Central memory CD8-positive, alpha-beta T cell (primary cell): ENCODE measurements at regions not wholly inside any gene's neighbourhood (a gene's known extent, or its start where the extent isn't known, plus 50 kb on each side); places are given as distances from the start of the nearest gene placed in this dataset.
"Not testable (repeated sequence)": the region's sequence is repeated elsewhere in the genome, so short reads cannot be mapped to it uniquely, and the experiment has no call there.

ENCODE experiments used
- ATAC-seq: fragments of 150-1000 bp; cut with Tn5 transposase; replicated peaks from 2 replicates; pipeline ENCODE4 v1.10.0; 2022; ENCODE audit warnings: mild to moderate bottlenecking, moderate FRiP score, moderate number of reproducible peaks; ENCODE audit not compliant: poor library complexity, severe bottlenecking; ENCODE audit errors: extremely low read depth
- DNase-seq, 2 donors: peaks; one replicate each; pipeline ENCODE4 v3.0.0; 2021; ENCODE audit warnings: low spot score in 2 of 2
- H3K27ac Mint-ChIP-seq: one replicate; pipeline ENCODE4 v1.8.0; 2022; ENCODE audit warnings: low read depth, mild to moderate bottlenecking, moderate library complexity, mixed read lengths
- H3K27me3 Mint-ChIP-seq: one replicate; pipeline ENCODE4 v1.8.0; 2022; ENCODE audit warnings: mixed read lengths
- H3K36me3 Mint-ChIP-seq: one replicate; pipeline ENCODE4 v1.8.0; 2022; ENCODE audit warnings: mild to moderate bottlenecking, moderate library complexity, mixed read lengths; ENCODE audit not compliant: insufficient read depth
- H3K4me1 Mint-ChIP-seq: one replicate; pipeline ENCODE4 v1.8.0; 2022; ENCODE audit warnings: mixed read lengths
- H3K4me3 Mint-ChIP-seq: one replicate; pipeline ENCODE4 v1.8.0; 2022; ENCODE audit warnings: mild to moderate bottlenecking, moderate library complexity, mixed read lengths
- H3K9me3 Mint-ChIP-seq: one replicate; pipeline ENCODE4 v1.8.0; 2022; ENCODE audit warnings: mixed read lengths

DNA sequence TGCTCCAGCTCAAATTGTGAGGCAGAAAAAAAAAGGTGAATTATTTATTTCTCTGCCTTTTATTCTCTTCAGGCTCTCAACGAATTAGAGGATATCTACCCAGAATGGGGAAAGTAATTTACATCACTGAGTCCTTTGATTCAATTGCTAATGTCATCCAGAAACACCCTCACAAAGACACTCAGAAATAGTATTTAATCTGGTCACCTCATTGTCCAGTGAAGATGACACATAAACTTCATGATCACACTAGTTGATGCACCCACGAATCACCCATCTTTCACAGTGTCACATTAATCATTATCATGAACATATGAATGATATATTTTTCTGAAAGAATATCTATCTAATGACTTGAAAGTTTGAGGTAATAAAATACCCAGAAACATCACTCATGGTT, 868.5 kb downstream of the BRINP3 start:
- no peaks in the 10 kb centered on the region for H3K27me3 Mint-ChIP-seq
- no peak for DNase-seq
- peaks cover 8% of the 10 kb centered on the region for H3K9me3 Mint-ChIP-seq
- H3K4me3 Mint-ChIP-seq = no peak overlapping the region
- no peaks in the 10 kb centered on the region for H3K4me1 Mint-ChIP-seq
- H3K36me3 Mint-ChIP-seq = no peaks in the 10 kb centered on the region
- no peak overlapping the region for H3K27ac Mint-ChIP-seq
- no peak for ATAC-seq

DNA sequence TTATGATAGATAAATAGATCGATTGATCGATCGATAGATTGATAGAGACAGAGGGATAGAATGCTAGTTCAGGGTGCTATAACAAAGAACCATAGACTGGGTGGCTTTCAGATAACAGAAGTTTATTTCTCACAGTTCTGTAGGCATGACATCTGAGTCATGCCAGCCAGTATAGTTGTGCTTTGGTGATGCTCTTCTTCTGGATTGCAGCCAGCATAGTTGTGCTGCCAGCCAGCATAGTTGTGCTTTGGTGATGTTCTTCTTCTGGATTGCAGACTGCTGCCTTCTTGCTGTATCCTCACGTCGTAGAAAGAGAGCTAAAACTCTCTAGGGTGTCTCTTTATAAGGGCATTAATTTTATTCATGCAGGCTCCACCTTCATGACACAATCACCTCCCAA, 860.8 kb downstream of the BRINP3 start:
- DNase-seq = no peak
- no peaks in the 10 kb centered on the region for H3K27me3 Mint-ChIP-seq
- H3K4me3 Mint-ChIP-seq = no peak overlapping the region
- peaks cover 22% of the 10 kb centered on the region for H3K9me3 Mint-ChIP-seq
- no peak for ATAC-seq
- H3K36me3 Mint-ChIP-seq = no peaks in the 10 kb centered on the region
- H3K4me1 Mint-ChIP-seq = no peaks in the 10 kb centered on the region
- no peak overlapping the region for H3K27ac Mint-ChIP-seq

- no peak for DNase-seq
- Mint-ChIP-seq H3K36me3 (no peaks in the 10 kb centered on the region), H3K27me3 (no peaks in the 10 kb centered on the region), H3K9me3 (peaks cover 31% of the 10 kb centered on the region), H3K27ac (no peak overlapping the region), H3K4me3 (no peak overlapping the region), H3K4me1 (no peaks in the 10 kb centered on the region)
- no peak for ATAC-seq
These were observed 857.9 kb downstream of the BRINP3 start for GRCh38 chr1:189619682-189620332.

- no peak overlapping the region for H3K27ac Mint-ChIP-seq
- no peak for DNase-seq
- H3K4me3 Mint-ChIP-seq = no peak overlapping the region
- no peaks in the 10 kb centered on the region for H3K4me1 Mint-ChIP-seq
- H3K36me3 Mint-ChIP-seq = no peaks in the 10 kb centered on the region
- no peak for ATAC-seq
- peaks cover 31% of the 10 kb centered on the region for H3K9me3 Mint-ChIP-seq
- H3K27me3 Mint-ChIP-seq = no peaks in the 10 kb centered on the region
These were observed 857.2 kb downstream of the BRINP3 start for GRCh38 chr1:189620471-189620870.

DNA sequence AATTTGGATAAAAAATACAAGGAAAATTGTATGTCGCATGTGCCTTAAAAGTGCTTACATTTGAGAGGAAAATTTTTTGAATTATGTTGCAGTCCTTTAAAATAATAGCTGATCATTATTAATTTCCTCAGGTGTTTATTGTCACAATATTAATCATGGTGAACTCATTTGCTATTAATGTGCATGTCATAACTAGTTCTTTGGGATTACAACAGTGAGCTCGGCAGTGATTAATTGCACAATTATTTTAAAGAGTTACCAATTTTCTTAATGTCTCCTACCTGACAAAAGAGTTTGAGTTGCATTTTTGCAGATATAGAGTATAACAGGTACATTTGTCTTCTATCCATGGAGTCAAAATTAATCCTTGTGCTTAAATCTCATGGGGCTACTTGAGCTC, 854.3 kb downstream of the BRINP3 start:
- no peaks in the 10 kb centered on the region for H3K27me3 Mint-ChIP-seq
- no peak for DNase-seq
- peaks cover 29% of the 10 kb centered on the region for H3K9me3 Mint-ChIP-seq
- no peak overlapping the region for H3K4me3 Mint-ChIP-seq
- H3K27ac Mint-ChIP-seq = no peak overlapping the region
- ATAC-seq = no peak
- no peaks in the 10 kb centered on the region for H3K36me3 Mint-ChIP-seq
- H3K4me1 Mint-ChIP-seq = no peaks in the 10 kb centered on the region

GRCh38 chr1:189627427-189627826, 850.2 kb downstream of the BRINP3 start:
- H3K9me3 Mint-ChIP-seq = peaks cover 19% of the 10 kb centered on the region
- H3K27ac Mint-ChIP-seq = no peak overlapping the region
- no peak overlapping the region for H3K4me3 Mint-ChIP-seq
- H3K27me3 Mint-ChIP-seq = no peaks in the 10 kb centered on the region
- no peaks in the 10 kb centered on the region for H3K4me1 Mint-ChIP-seq
- no peaks in the 10 kb centered on the region for H3K36me3 Mint-ChIP-seq
- DNase-seq (no peak), ATAC-seq (no peak)

DNA sequence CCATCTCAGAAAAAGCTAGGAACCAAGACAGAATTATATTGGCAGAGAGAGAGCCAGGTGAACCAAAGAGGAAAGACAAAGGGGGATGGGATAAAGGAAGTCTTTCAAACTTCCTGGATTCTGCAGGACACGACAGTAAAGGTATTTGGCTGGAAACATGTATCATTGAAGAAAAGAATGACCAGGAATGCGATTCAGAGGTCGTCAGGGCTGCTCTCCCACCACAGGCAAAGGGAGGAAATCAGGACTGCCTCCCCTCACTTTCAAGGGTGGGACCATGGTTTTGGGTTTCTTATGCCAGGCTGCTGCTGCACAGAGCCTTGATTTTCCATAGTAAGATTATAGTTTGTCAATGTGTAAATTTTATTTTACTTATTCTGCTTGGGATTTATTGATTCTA, 848.8 kb downstream of the BRINP3 start:
- Mint-ChIP-seq H3K9me3 (peaks cover 16% of the 10 kb centered on the region), H3K4me1 (no peaks in the 10 kb centered on the region), H3K27me3 (no peaks in the 10 kb centered on the region), H3K36me3 (no peaks in the 10 kb centered on the region), H3K4me3 (no peak overlapping the region), H3K27ac (no peak overlapping the region)
- no peak for ATAC-seq
- DNase-seq = no peak

- Mint-ChIP-seq H3K36me3 (no peaks in the 10 kb centered on the region), H3K27me3 (no peaks in the 10 kb centered on the region), H3K27ac (no peak overlapping the region), H3K9me3 (peaks cover 9% of the 10 kb centered on the region), H3K4me3 (no peak overlapping the region), H3K4me1 (no peaks in the 10 kb centered on the region)
- no peak for DNase-seq
- ATAC-seq = no peak
These were observed 844.0 kb downstream of the BRINP3 start for GRCh38 chr1:189633658-189634057.

DNA sequence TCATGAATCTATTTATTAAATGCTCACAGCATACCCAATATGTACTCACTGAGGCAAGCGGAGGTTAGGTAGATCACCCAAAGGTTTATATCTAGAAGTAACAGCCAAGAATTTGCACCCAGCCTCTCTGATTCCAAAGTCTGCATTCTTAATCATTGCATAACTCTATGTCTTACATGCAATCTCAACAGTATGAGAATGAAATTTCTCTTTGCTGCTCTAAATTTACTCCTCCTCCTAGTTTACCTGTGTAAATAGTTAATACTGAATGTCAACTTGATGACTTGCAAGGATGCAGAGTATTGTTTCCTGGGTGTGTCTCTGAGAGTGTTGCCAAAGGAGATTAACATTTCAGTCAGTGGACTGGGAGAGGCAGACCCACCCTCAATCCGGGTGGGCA, 840.6 kb downstream of the BRINP3 start:
- no peak for DNase-seq
- Mint-ChIP-seq H3K9me3 (peaks cover 14% of the 10 kb centered on the region), H3K4me3 (no peak overlapping the region), H3K4me1 (no peaks in the 10 kb centered on the region), H3K27ac (no peak overlapping the region), H3K36me3 (no peaks in the 10 kb centered on the region), H3K27me3 (no peaks in the 10 kb centered on the region)
- ATAC-seq = no peak

DNA sequence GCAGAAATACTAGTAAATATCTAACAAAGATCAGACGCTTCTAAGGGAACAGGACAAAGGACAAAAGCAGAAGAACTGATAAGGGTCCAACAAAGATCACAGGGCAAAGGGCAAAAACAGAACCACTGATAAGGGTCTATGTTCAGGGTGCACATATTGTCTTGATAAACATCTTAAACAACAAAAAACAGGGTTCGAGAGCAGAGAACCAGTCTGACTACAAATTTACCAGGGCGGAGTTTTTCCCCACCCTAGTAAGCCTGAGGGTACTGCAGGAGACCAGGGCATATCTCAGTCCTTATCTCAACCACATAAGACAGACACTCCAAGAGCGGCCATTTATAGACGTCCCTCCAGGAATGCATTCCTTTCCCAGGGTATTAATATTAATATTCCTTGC, 833.5 kb downstream of the BRINP3 start:
- not testable (repeated sequence) for H3K4me1 Mint-ChIP-seq, H3K36me3 Mint-ChIP-seq, H3K9me3 Mint-ChIP-seq, H3K4me3 Mint-ChIP-seq, H3K27ac Mint-ChIP-seq, ATAC-seq, H3K27me3 Mint-ChIP-seq, DNase-seq

- H3K4me3 Mint-ChIP-seq = no peak overlapping the region
- H3K27ac Mint-ChIP-seq = no peak overlapping the region
- H3K36me3 Mint-ChIP-seq = no peaks in the 10 kb centered on the region
- no peak for DNase-seq
- no peaks in the 10 kb centered on the region for H3K27me3 Mint-ChIP-seq
- H3K9me3 Mint-ChIP-seq = peaks cover 6% of the 10 kb centered on the region
- H3K4me1 Mint-ChIP-seq = no peaks in the 10 kb centered on the region
- no peak for ATAC-seq
These were observed 832.7 kb downstream of the BRINP3 start for GRCh38 chr1:189644970-189645369.

GRCh38 chr1:189646066-189646465, 831.6 kb downstream of the BRINP3 start:
- Mint-ChIP-seq H3K36me3 (no peaks in the 10 kb centered on the region), H3K9me3 (peaks cover 6% of the 10 kb centered on the region), H3K27ac (no peak overlapping the region), H3K27me3 (no peaks in the 10 kb centered on the region), H3K4me1 (no peaks in the 10 kb centered on the region), H3K4me3 (no peak overlapping the region)
- ATAC-seq (no peak), DNase-seq (no peak)

DNA sequence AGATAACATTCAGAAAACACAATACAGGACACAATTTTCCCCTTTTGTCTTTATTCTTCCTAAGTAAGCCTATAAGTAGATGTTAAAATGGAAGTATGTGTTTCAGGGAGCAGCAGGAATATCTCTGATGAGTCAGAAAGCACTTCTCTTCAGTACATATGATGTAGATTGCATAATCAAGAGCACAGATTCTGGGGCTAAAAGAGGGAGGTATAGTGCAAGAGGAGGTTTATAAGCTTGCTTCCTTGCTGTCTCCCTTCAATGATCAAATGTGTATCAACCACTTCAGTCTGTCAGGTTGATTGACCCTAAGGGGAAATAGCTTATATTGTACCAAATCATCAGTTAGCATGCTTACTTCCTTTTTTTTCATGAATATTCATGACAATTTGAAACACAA, 822.8 kb downstream of the BRINP3 start:
- Mint-ChIP-seq H3K4me3 (no peak overlapping the region), H3K36me3 (no peaks in the 10 kb centered on the region), H3K27ac (no peak overlapping the region), H3K9me3 (peaks cover 13% of the 10 kb centered on the region), H3K4me1 (no peaks in the 10 kb centered on the region), H3K27me3 (no peaks in the 10 kb centered on the region)
- DNase-seq (no peak), ATAC-seq (no peak)
